Neural progenitor cell (in vitro differentiated cells): ENCODE measurements at regions not wholly inside any gene's neighbourhood (a gene's known extent, or its start where the extent isn't known, plus 50 kb on each side); places are given as distances from the start of the nearest gene placed in this dataset.

Experiments
- EZH2 ChIP-seq: fragments of 200-600 bp; sonication (generic); IDR thresholded peaks from 2 replicates; pipeline ENCODE4 v1.6.1; 2017; ENCODE audit warnings: antibody characterized with exemption, mild to moderate bottlenecking, moderate library complexity
- TF ChIP-seq, protein P1 (sequence below): fragments of 200-600 bp; sonication (generic); IDR thresholded peaks from 2 replicates; pipeline ENCODE4 v1.5.1; 2017; ENCODE audit warnings: antibody characterized with exemption, mild to moderate bottlenecking

- TF ChIP-seq, protein P1, sequence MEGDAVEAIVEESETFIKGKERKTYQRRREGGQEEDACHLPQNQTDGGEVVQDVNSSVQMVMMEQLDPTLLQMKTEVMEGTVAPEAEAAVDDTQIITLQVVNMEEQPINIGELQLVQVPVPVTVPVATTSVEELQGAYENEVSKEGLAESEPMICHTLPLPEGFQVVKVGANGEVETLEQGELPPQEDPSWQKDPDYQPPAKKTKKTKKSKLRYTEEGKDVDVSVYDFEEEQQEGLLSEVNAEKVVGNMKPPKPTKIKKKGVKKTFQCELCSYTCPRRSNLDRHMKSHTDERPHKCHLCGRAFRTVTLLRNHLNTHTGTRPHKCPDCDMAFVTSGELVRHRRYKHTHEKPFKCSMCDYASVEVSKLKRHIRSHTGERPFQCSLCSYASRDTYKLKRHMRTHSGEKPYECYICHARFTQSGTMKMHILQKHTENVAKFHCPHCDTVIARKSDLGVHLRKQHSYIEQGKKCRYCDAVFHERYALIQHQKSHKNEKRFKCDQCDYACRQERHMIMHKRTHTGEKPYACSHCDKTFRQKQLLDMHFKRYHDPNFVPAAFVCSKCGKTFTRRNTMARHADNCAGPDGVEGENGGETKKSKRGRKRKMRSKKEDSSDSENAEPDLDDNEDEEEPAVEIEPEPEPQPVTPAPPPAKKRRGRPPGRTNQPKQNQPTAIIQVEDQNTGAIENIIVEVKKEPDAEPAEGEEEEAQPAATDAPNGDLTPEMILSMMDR, result no peak
- no peak for TF ChIP-seq EZH2
These were observed 336.3 kb downstream of the TFAP2A start for GRCh38 chr6:10078581-10078980.
